ENCODE measurements at regions not wholly inside any gene's neighbourhood (a gene's known extent, or its start where the extent isn't known, plus 50 kb on each side); places are given as distances from the start of the nearest gene placed in this dataset.

DNA sequence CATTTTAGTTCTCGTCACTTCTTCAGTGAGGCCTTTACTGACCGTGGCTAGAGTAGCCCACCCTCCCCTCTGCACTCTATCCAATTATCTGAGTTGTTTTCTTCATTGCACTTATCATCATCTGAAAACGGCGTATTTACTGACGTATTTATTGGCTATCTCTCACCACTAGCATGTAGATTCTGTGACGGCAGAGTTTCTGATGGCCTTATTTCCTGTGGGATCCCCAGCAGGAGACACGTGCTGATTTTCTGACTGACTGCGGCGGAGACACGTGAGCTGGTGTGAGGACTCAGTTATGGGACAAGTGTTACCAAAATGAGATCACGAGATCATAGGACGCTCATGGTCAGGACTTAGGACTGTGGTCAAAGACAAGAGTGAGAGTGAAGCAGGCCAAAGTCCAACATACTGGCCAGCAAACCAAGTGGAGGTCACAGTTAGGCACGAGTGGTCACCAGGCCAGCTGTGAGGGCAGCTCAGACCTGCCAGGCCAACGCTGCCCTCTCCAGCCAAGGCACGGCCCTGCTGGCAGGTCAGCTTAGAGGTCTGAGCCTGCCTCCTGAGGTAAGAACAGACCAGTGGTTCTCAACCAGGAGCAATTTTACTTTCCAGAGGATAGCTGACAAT lies 50.6 kb upstream of the BNIP2 start:
- no peak for DNase-seq
- H3K27me3 ChIP-seq (ENCODE audit: low read length), result peaks cover 38% of the 10 kb centered on the region
- no peak overlapping the region for H3K27ac ChIP-seq (ENCODE audit: low read length)
- H3K4me2 ChIP-seq (ENCODE audit: low read length), result no peak overlapping the region
- no peak overlapping the region for H2AFZ ChIP-seq (ENCODE audit: low read length)
- no peak for TF ChIP-seq EZH2 (IDR thresholded peaks at IDR 0.05; ENCODE audit: low read length, unreplicated experiment)
- no peak for TF ChIP-seq EZH2phosphoT487 (IDR thresholded peaks at IDR 0.05; ENCODE audit: borderline replicate concordance, low read length)
- TF ChIP-seq, protein P1, sequence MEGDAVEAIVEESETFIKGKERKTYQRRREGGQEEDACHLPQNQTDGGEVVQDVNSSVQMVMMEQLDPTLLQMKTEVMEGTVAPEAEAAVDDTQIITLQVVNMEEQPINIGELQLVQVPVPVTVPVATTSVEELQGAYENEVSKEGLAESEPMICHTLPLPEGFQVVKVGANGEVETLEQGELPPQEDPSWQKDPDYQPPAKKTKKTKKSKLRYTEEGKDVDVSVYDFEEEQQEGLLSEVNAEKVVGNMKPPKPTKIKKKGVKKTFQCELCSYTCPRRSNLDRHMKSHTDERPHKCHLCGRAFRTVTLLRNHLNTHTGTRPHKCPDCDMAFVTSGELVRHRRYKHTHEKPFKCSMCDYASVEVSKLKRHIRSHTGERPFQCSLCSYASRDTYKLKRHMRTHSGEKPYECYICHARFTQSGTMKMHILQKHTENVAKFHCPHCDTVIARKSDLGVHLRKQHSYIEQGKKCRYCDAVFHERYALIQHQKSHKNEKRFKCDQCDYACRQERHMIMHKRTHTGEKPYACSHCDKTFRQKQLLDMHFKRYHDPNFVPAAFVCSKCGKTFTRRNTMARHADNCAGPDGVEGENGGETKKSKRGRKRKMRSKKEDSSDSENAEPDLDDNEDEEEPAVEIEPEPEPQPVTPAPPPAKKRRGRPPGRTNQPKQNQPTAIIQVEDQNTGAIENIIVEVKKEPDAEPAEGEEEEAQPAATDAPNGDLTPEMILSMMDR (conservative IDR thresholded peaks at IDR 0.05; ENCODE audit: low read depth, low read length), result no peak
- ChIA-PET POLR2A (ENCODE audit: unreplicated experiment) (no interaction called here), CTCF (no interaction called here)
- H3K9ac ChIP-seq (ENCODE audit: low read length), result no peak overlapping the region
- intact Hi-C loops (cut with micrococcal nuclease), result no loop called here
- H3K4me3 ChIP-seq (ENCODE audit: low read length), result no peak overlapping the region
- H4K20me1 ChIP-seq (ENCODE audit: low read length), result no peaks in the 10 kb centered on the region
- no peak for ATAC-seq
- no peaks in the 10 kb centered on the region for H3K79me2 ChIP-seq (ENCODE audit: low read length)
- H3K9me3 ChIP-seq (ENCODE audit: low read length), result no peaks in the 10 kb centered on the region
- H3K4me1 ChIP-seq (ENCODE audit: insufficient read depth, low read length), result no peaks in the 10 kb centered on the region
- no peaks in the 10 kb centered on the region for H3K9me2 ChIP-seq (replicated peaks; ENCODE audit: low read length)
- no TSS peak for BruUV-seq (replicated peaks)
- no peaks in the 10 kb centered on the region for H3K36me3 ChIP-seq (ENCODE audit: low read depth, low read length)
- H3F3A ChIP-seq (ENCODE audit: low read length, unreplicated experiment), result no peaks in the 10 kb centered on the region

All from PC-3 (cell line).